Endothelial cell of umbilical vein (primary cell): ENCODE measurements at regions not wholly inside any gene's neighbourhood (a gene's known extent, or its start where the extent isn't known, plus 50 kb on each side); places are given as distances from the start of the nearest gene placed in this dataset.
"Not testable (repeated sequence)": the region's sequence is repeated elsewhere in the genome, so short reads cannot be mapped to it uniquely, and the experiment has no call there.

Experiments
- CTCF ChIP-seq, 2 donors: IDR thresholded peaks; 1 replicate in 1 of 2; 2 replicates in 1 of 2; pipeline ENCODE4 v1.5.1; 2011; ENCODE audit warnings: low read length in 2 of 2, mild to moderate bottlenecking in 2 of 2, moderate library complexity in 2 of 2, control low read depth in 1 of 2, inconsistent platforms in 1 of 2, low read depth in 1 of 2; ENCODE audit not compliant: insufficient read depth in 1 of 2; ENCODE audit errors: extremely low read depth in 1 of 2
- EZH2 ChIP-seq: IDR thresholded peaks from 2 replicates; pipeline ENCODE4 v1.6.1; 2012; ENCODE audit warnings: borderline replicate concordance, low read depth, mild to moderate bottlenecking, moderate library complexity, low read length, inconsistent platforms; ENCODE audit not compliant: severe bottlenecking
- POLR2A ChIP-seq: IDR thresholded peaks from 2 replicates; pipeline ENCODE4 v1.6.1; 2012; ENCODE audit warnings: low read depth, mild to moderate bottlenecking, control low read depth, low read length
- POLR2AphosphoS5 ChIP-seq: IDR thresholded peaks from 2 replicates; pipeline ENCODE4 v1.6.1; 2012; ENCODE audit warnings: low read depth, mild to moderate bottlenecking, control low read depth, low read length, moderate library complexity; ENCODE audit not compliant: insufficient read depth

- TF ChIP-seq EZH2; CTCF (IDR thresholded peaks at IDR 0.05; ENCODE audit: extremely low read depth in 1 of 2, insufficient read depth in 1 of 2, low read depth in 1 of 2, low read length in 2 of 2); POLR2A; POLR2AphosphoS5: not testable (repeated sequence)
These were observed 115.8 kb upstream of the WIPF3 start for GRCh38 chr7:29690510-29690909.
